NCI-H1092 (cell line): ENCODE measurements at regions not wholly inside any gene's neighbourhood (a gene's known extent, or its start where the extent isn't known, plus 50 kb on each side); places are given as distances from the start of the nearest gene placed in this dataset.
"Not testable (repeated sequence)": the region's sequence is repeated elsewhere in the genome, so short reads cannot be mapped to it uniquely, and the experiment has no call there.

Source experiments
- DNase-seq: peaks from one replicate; lab custom pipeline; 2025; lab: John Stamatoyannopoulos, UW

- DNase-seq: no peak
These were observed 261.4 kb upstream of the GBE1 start for GRCh38 chr3:82022836-82023235.

DNA sequence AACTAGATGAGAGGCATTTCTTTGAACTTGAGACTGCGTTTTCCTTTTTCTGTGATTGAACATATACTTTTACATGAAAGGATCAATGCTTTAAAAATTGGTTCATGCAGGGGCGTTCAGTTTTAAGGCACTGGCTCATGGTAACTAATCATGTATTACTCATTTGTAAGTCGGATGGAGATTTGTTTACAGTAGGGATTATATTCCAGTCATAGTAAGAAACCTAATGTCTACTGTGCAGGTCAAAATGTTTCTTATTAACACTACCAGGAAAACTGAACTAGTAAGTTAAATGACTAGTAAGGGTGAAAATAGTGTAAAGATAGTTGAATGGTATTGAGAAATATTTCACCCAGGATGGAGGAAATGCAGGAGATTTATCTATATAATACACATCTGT is 258.8 kb upstream of the GBE1 start:
- no peak for DNase-seq

- no peak for DNase-seq
These were observed 253.8 kb upstream of the GBE1 start for GRCh38 chr3:82015241-82015640.

DNA sequence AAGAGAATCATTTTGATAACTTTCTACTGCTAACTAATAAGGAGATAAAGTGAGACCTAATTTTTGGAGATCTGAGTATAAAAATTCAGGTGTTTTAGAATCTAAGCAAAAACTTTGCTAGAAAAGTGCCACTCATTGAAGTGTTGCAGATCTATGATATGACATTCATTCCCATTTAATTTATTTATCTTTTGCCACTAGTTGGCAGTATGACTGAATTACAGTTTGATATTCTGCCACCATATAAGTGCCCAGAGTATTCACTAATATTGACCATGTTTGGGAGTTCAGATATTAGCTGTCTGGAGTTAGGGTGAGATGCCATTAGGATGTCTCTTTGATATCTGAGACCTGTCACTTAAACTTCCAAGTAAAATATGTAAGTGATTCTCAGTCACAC is 251.3 kb upstream of the GBE1 start:
- no peak for DNase-seq

DNA sequence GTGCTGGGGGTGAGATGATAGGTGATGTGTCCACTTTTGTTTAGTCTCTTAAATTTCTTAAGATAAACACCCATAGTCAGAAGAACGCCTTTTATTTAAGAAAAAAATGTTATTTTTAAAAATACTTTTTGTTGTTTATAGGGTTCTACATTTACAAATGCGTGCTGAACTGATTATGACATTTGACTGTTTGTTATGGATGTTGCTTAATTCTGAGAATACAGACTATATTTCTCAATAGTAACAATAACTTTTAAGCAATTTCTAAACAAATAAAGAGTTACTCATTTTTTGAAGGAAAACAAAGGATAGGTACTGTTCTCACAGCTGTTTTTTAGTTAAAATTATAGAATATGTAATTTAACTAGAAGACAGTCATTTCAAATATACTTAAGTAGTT is 249.9 kb upstream of the GBE1 start:
- no peak for DNase-seq

GRCh38 chr3:82005266-82005665 is 243.8 kb upstream of the GBE1 start:
- DNase-seq: no peak

DNA sequence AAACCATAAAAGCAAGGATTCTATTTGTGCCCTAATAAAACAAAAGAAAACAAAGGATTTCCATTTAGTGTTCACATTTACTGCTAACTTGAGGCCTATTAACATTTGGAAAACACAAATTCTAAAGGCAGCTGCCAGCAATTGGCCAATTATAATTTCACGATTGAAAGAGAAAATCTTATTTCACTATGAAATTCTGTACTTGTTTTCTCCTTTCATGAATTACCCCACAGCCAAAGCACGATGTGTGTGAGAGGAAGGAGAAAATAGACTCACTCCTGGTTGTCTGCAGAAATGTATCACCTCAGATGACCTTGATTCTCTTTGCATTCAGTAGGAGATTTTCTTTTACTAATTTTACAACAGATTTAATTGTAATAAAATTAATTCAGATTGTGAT is 242.8 kb upstream of the GBE1 start:
- no peak for DNase-seq

DNA sequence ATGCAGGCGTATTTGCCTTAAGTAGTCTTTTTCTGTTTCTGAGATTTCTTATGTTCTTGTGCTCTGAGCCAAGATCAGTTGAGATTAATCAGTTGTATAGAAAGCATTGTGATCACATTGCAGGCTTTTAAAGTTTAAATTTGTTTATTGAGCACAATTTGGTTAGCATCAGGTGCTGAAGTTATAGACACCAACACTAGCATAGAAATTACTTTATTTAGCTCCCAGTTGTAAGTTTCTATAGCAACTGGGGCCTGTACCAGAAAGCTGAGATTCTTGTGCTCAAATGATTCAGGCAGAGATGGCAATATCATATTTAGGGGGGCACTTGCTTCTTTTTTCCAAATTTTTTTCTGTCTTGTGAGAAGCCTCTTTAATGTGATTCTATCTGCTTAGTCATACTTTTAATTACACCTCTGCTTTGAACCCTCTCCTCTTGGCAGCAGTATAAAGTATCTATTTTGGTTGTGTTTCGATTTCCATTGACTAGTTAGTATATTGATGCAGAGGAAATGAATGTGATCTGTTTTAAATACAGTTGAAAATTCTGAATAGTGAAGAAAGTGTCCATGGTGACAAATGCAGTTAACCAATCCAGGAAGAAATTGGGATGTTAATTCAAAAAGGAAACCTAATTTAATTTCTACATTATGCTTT is 241.7 kb upstream of the GBE1 start:
- no peak for DNase-seq

- no peak for DNase-seq
These were observed 241.0 kb upstream of the GBE1 start for GRCh38 chr3:82002491-82002890.

DNA sequence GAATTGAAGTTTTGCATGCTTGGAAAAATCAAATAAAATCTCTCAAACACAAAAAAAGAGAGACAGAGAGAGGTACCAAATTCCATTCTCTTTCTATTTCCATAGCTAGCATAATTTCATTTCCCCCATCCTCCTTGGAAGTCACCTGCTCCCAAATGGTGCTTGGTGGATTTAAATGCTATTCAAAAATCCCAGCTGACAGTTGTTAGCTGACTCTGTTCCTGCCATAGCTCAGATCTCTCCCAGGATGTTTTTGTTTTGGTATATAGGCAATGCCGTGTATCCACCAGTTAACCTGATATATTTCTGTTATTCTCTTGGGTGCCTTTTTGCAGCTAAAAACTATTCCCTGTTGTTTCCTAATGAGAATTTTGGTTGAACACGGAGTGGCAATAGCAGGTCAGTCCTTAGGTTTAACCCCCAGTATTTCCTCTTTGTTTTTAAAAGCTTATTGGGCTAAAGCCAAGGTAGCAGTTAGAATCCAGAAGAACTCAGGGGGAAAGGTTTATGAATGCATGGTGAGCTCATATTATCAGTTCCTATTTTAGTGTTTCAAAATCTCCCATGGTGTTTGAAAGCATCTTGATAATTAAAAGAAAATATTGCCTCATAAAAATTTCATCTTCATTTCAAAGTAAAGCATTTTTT is 240.0 kb upstream of the GBE1 start:
- DNase-seq: no peak

DNA sequence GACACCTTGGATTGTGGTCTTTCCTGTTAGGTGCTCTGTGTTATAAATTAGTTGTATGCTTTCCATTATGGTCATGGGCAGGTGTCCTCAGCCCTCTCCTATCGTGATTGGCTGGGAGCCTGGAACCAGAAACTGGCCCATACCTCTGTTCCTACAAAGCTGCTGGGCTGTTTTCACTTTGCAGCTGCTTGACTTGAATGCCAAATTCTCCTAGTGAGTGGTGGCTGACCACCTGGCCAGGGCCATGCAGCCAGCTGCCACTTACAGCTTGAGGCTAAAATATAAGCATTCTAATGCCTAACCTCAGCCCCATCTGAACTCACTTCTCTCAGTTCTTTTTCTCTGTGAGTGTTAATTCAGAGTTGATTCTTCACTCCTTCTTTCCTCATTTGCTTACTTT is 239.3 kb upstream of the GBE1 start:
- peak; percentile 47 for DNase-seq

- no peak for DNase-seq
These were observed 238.9 kb upstream of the GBE1 start for GRCh38 chr3:82000350-82000749.

GRCh38 chr3:81998907-81999306 is 237.5 kb upstream of the GBE1 start:
- DNase-seq: no peak

- DNase-seq: no peak
These were observed 236.8 kb upstream of the GBE1 start for GRCh38 chr3:81998139-81998755.

GRCh38 chr3:81997390-81997789 is 235.9 kb upstream of the GBE1 start:
- DNase-seq: no peak

DNA sequence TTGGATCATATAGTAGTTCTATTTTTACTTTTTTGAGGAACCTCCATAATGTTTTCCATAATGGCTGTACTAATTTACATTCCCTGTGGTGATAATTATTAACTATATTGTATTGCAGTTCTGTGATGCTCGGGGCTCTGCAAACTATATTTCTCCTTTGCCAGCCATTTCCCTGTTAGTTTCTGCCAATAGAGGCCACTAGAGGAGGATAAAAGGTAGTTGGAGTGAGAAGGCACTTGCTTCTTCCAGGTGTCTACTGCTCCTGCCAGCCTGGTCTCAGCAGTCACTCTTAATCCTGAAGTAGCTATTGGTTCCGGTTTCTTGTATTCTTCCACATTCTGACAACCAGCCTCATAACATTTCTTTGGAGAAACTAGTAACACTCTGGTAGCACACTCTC is 233.9 kb upstream of the GBE1 start:
- no peak for DNase-seq

DNA sequence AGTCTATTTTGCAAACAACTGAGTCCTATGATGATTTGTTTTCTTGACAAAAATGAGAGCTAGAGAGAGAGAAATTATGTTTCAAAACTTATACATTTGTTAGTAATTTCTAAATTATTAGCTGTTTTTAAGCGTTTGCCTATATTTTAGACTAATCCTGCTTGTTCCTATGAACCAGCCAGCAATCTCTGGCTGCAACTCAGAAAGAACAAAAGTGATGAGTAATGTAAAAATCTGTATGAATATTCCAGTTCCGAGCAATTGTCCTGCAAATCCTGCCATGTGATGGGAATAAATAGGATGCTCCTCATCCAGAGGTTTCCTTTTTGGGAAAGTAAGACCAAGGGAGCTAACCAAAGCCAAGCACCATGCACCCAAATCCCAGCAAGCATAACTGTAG is 228.3 kb upstream of the GBE1 start:
- DNase-seq: no peak

DNA sequence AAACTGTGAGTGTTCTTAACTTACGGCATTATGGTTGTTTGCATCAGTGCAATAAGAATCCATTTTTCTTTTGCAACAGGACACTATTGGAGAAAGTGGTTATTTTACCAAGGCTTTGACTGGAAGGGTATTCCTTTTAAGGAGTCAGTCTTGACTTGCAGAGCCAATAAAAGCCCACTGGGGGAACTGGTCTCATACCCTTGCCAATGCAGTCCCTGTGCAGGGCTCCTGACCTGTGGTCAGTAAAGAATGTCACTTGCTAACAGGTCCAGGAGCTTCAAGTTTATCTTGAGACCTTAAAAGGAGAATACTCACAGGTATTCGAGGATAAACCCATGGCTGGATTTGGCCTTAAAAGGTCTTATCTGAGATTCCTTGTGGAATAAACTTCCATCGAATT is 227.8 kb upstream of the GBE1 start:
- no peak for DNase-seq

GRCh38 chr3:81987412-81987811 is 226.0 kb upstream of the GBE1 start:
- DNase-seq: not testable (repeated sequence)

GRCh38 chr3:81985996-81986723 is 224.7 kb upstream of the GBE1 start:
- no peak for DNase-seq

DNA sequence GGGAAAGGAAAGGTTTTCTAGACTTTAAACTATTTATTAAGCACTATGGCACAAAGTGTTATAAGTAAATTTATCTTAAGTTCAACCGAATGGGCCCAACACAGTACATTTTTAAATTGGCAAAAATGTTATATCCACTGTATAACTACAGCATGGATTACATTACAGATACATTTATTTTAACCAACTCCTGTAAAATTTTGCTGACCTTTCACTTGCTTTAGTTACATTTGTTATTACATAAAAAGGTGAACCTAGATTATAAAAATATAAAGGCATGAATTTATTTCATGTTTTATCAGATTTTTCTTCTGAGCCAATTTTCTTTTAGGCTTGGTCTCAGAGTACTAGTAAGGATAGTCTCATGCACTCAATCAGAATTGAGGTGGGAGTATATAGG is 221.9 kb upstream of the GBE1 start:
- DNase-seq: no peak

GRCh38 chr3:81980596-81981494 is 219.4 kb upstream of the GBE1 start:
- no peak for DNase-seq
